HepG2 (cell line): ENCODE measurements at regions not wholly inside any gene's neighbourhood (a gene's known extent, or its start where the extent isn't known, plus 50 kb on each side); places are given as distances from the start of the nearest gene placed in this dataset.

Source experiments
- ATAC-seq: fragments of 200-7000 bp; cut with Tn5 transposase; 3 replicates; pipeline ENCODE4 v1.9.1; 2020; ENCODE audit warnings: mild to moderate bottlenecking, moderate library complexity
- BruUV-seq: library from RNA; stranded (reverse); fragments of 400-500 nt; replicated peaks from 2 replicates; lab custom pipeline; 2021; lab: Mats Ljungman, UMichigan
- CTCF ChIA-PET: fragments of 300-600 bp; formaldehyde crosslinking; extraction: SDS; loops from one replicate; lab custom pipeline; 2021; ENCODE audit warnings: low total read pairs, inconsistent platforms, low intra/inter-chr PET ratio; lab: Yijun Ruan, JAX
- POLR2A ChIA-PET: fragments of 350-600 bp; sonication (Branson Sonifier 250); formaldehyde crosslinking; loops from one replicate; lab custom pipeline; 2020; ENCODE audit warnings: antibody characterized with exemption, inconsistent platforms; lab: Yijun Ruan, JAX
- DNase-seq: peaks from one replicate; pipeline ENCODE4 v3.0.0-alpha.2; 2015; ENCODE audit warnings: low spot score
- FAIRE-seq: peaks from 3 replicates; lab custom pipeline; 2011; peaks lifted over from hg19 to GRCh38; lab: Jason Lieb, UNC
- H2AFZ ChIP-seq: one replicate; pipeline ENCODE4 v1.6.1; 2011; ENCODE audit warnings: low read length, inconsistent platforms
- H3K27ac ChIP-seq: fragments of 300-600 bp; 3 replicates; pipeline ENCODE4 v1.8.0; 2011; ENCODE audit warnings: mixed run types, mild to moderate bottlenecking, mixed read lengths, low read length, inconsistent platforms; ENCODE audit not compliant: insufficient read depth; ENCODE audit errors: extremely low read length
- H3K27me3 ChIP-seq, 2 experiments: fragments of 200-600 bp in 1 of 2; 2 replicates in 1 of 2; 3 replicates in 1 of 2; pipeline versions ENCODE4 v1.6.0 to v1.8.0; 2011; ENCODE audit warnings: low read length in 2 of 2, mild to moderate bottlenecking in 2 of 2, moderate library complexity in 2 of 2, inconsistent platforms in 1 of 2; ENCODE audit not compliant: insufficient read depth in 2 of 2, control insufficient read depth in 1 of 2
- H3K36me3 ChIP-seq, 2 experiments: fragments of 200-600 bp in 1 of 2; replicated peaks in 1 of 2; 2 replicates in 1 of 2; 3 replicates in 1 of 2; pipeline versions ENCODE4 v1.5.1 to v1.8.0; 2011; ENCODE audit warnings: low read length in 2 of 2, inconsistent platforms in 1 of 2; ENCODE audit not compliant: insufficient read depth in 2 of 2, control insufficient read depth in 1 of 2
- H3K4me1 ChIP-seq: 2 replicates; pipeline ENCODE4 v1.5.1; 2012; ENCODE audit warnings: low read length, inconsistent platforms; ENCODE audit not compliant: insufficient read depth
- H3K4me2 ChIP-seq: 2 replicates; pipeline ENCODE4 v1.6.0; 2011; ENCODE audit warnings: low read depth, low read length, inconsistent platforms
- H3K4me3 ChIP-seq, 3 experiments: fragments of 200-600 bp in 1 of 3; sonication (generic), shearing (Covaris generic) in 1 of 3; replicated peaks in 1 of 3; 2 replicates each; pipeline ENCODE4 v1.5.1; 2011 to 2016; ENCODE audit warnings: low read length in 3 of 3, inconsistent platforms in 2 of 3, low read depth in 2 of 3, mild to moderate bottlenecking in 2 of 3, control low read depth in 1 of 3, mixed read lengths in 1 of 3; ENCODE audit not compliant: insufficient read depth in 1 of 3
- H3K79me2 ChIP-seq: one replicate; pipeline ENCODE4 v1.6.1; 2011; ENCODE audit warnings: low read length, inconsistent platforms; ENCODE audit not compliant: insufficient read depth
- H3K9ac ChIP-seq: 2 replicates; pipeline ENCODE4 v1.6.0; 2011; ENCODE audit warnings: mild to moderate bottlenecking, low read depth, low read length, inconsistent platforms; ENCODE audit not compliant: insufficient read depth
- H3K9me3 ChIP-seq: 2 replicates; pipeline ENCODE4 v1.5.1; 2012; ENCODE audit warnings: mild to moderate bottlenecking, low read length
- H4K20me1 ChIP-seq: 2 replicates; pipeline ENCODE4 v1.6.0; 2011; ENCODE audit warnings: inconsistent platforms, mild to moderate bottlenecking, low read length, moderate library complexity; ENCODE audit not compliant: insufficient read depth
- ELF3 ChIP-seq: IDR thresholded peaks from 2 replicates; pipeline ENCODE4 v1.6.1; 2016; ENCODE audit warnings: missing genetic modification reagents, missing compliant biosample characterization
- MAFF ChIP-seq: IDR thresholded peaks from 2 replicates; pipeline ENCODE4 v1.6.1; 2011; ENCODE audit warnings: low read depth, low read length, improper control_type of control experiment
- MAFK ChIP-seq, 2 experiments: IDR thresholded peaks in 1 of 2; conservative IDR thresholded peaks in 1 of 2; 2 replicates each; pipeline ENCODE4 v1.6.1; 2011; ENCODE audit warnings: improper control_type of control experiment in 2 of 2, low read length in 2 of 2
- MZF1 ChIP-seq: sonication (generic); formaldehyde crosslinking; IDR thresholded peaks from 2 replicates; pipeline ENCODE4 v1.8.1; 2023; ENCODE audit warnings: mild to moderate bottlenecking, missing genetic modification reagents, borderline replicate concordance
- SCMH1 ChIP-seq: sonication (generic); formaldehyde crosslinking; IDR thresholded peaks from 2 replicates; pipeline ENCODE4 v1.9.0; 2021; ENCODE audit warnings: missing genetic modification reagents, mild to moderate bottlenecking, borderline replicate concordance
- SNAI1 ChIP-seq: sonication (generic); formaldehyde crosslinking; IDR thresholded peaks from 2 replicates; pipeline ENCODE4 v1.5.0; 2020; ENCODE audit warnings: mild to moderate bottlenecking, missing genetic modification reagents, borderline replicate concordance
- WGBS: methylation state at CpG from one replicate; pipeline ENCODE4 v1.1.6; 2017; ENCODE audit warnings: low lambda C conversion rate; 5-methylcytosine and 5-hydroxymethylcytosine counted together
- in situ Hi-C: cut with HindIII; loops from 2 replicates; pipeline ENCODE4 v1.10.0; 2017; ENCODE audit warnings: low pct_unique_long_range_greater_than_20kb; ENCODE audit not compliant: extremely low pct_ligation_motif_present
- intact Hi-C: fragments of 100-400 bp; cut with micrococcal nuclease; formaldehyde crosslinking; loops from one replicate; pipeline ENCODE4 v1.10.0; 2022; ENCODE audit not compliant: unreplicated experiment

GRCh38 chr9:82726424-82727276 is 336.3 kb downstream of the RASEF start (continued):
- TF ChIP-seq SNAI1 = no peak

- no peak for FAIRE-seq
- no peaks in the 10 kb centered on the region for H3K27me3 ChIP-seq
- no peak overlapping the region for H3K4me3 ChIP-seq
- BruUV-seq = no TSS peak
- no peaks in the 10 kb centered on the region for H3K9me3 ChIP-seq
- H3K36me3 ChIP-seq = no peaks in the 10 kb centered on the region
- no peak overlapping the region for H3K4me2 ChIP-seq
- H2AFZ ChIP-seq = no peak overlapping the region
- 50% methylated on average over 6 of the region's 6 CpGs for WGBS
- intact Hi-C loops = no loop called here
- no peaks in the 10 kb centered on the region for H4K20me1 ChIP-seq
- CTCF ChIA-PET = no interaction called here
- TF ChIP-seq ELF3 (CRISPR knock-in tag) (no peak), SCMH1 (CRISPR knock-in tag) (no peak), MAFK (conservative IDR thresholded peaks at IDR 0.05 in 1 of 2, IDR thresholded peaks at IDR 0.05 in 1 of 2; ENCODE audit: low read length in 2 of 2) (peak; percentile 62 to 73), MZF1 (CRISPR knock-in tag) (no peak), MAFF (peak; percentile 64)
- no peak overlapping the region for H3K9ac ChIP-seq
- no peak for DNase-seq
- in situ Hi-C loops = no loop called here
- H3K79me2 ChIP-seq = no peaks in the 10 kb centered on the region
- no peak for ATAC-seq
- POLR2A ChIA-PET = no interaction called here
- no peaks in the 10 kb centered on the region for H3K4me1 ChIP-seq
- H3K27ac ChIP-seq = no peak overlapping the region
Observed at GRCh38 chr9:82729141-82729540, 333.8 kb downstream of the RASEF start.
